H9 (cell line): ENCODE measurements at regions not wholly inside any gene's neighbourhood (a gene's known extent, or its start where the extent isn't known, plus 50 kb on each side); places are given as distances from the start of the nearest gene placed in this dataset.

Source experiments
- DNase-seq: peaks from one replicate; pipeline ENCODE4 v3.0.0-alpha.2; 2017
- H2AFZ ChIP-seq: one replicate; pipeline ENCODE4 v1.6.1; 2013; ENCODE audit warnings: mild to moderate bottlenecking, low read length, control low read depth, moderate library complexity
- H2AK5ac ChIP-seq: 2 replicates; pipeline ENCODE4 v1.6.1; 2013; ENCODE audit warnings: low read length, control low read depth, mixed read lengths; ENCODE audit not compliant: insufficient read length
- H2BK120ac ChIP-seq: one replicate; pipeline ENCODE4 v1.6.1; 2013; ENCODE audit warnings: low read depth, mild to moderate bottlenecking, low read length, control low read depth, inconsistent platforms; ENCODE audit not compliant: poor library complexity, severe bottlenecking
- H2BK12ac ChIP-seq: 2 replicates; pipeline ENCODE4 v1.6.1; 2013; ENCODE audit warnings: low read length, control low read depth, mixed read lengths, low read depth; ENCODE audit not compliant: insufficient read length
- H2BK15ac ChIP-seq: 2 replicates; pipeline ENCODE4 v1.6.1; 2013; ENCODE audit warnings: low read depth, low read length, control low read depth
- H2BK20ac ChIP-seq: one replicate; pipeline ENCODE4 v1.6.1; 2013; ENCODE audit warnings: low read depth, mild to moderate bottlenecking, low read length, control low read depth, inconsistent platforms; ENCODE audit not compliant: poor library complexity, severe bottlenecking
- H2BK5ac ChIP-seq: 2 replicates; pipeline ENCODE4 v1.6.1; 2013; ENCODE audit warnings: low read length, control low read depth, mixed read lengths; ENCODE audit not compliant: insufficient read length
- H3K14ac ChIP-seq: 2 replicates; pipeline ENCODE4 v1.6.1; 2013; ENCODE audit warnings: low read length, control low read depth; ENCODE audit not compliant: insufficient read depth
- H3K18ac ChIP-seq: 2 replicates; pipeline ENCODE4 v1.6.1; 2013; ENCODE audit warnings: low read depth, mild to moderate bottlenecking, mixed read lengths, low read length, control low read depth; ENCODE audit not compliant: insufficient read length
- H3K23ac ChIP-seq: 2 replicates; pipeline ENCODE4 v1.6.1; 2013; ENCODE audit warnings: low read length, control low read depth, mixed read lengths, low read depth; ENCODE audit not compliant: insufficient read length
- H3K23me2 ChIP-seq: 2 replicates; pipeline ENCODE4 v1.6.1; 2013; ENCODE audit warnings: low read depth, mild to moderate bottlenecking, mixed read lengths, low read length, control low read depth; ENCODE audit not compliant: insufficient read length, poor library complexity, severe bottlenecking
- H3K27ac ChIP-seq: 2 replicates; pipeline ENCODE4 v1.5.1; 2013; ENCODE audit warnings: low read length, control low read depth, mixed read lengths, low read depth; ENCODE audit not compliant: insufficient read length
- H3K27me3 ChIP-seq: 2 replicates; pipeline ENCODE4 v1.6.1; 2013; ENCODE audit warnings: low read length, control low read depth, inconsistent platforms; ENCODE audit not compliant: insufficient read depth
- H3K4ac ChIP-seq: 2 replicates; pipeline ENCODE4 v1.6.1; 2013; ENCODE audit warnings: low read depth, mild to moderate bottlenecking, control low read depth, inconsistent platforms, low read length, moderate library complexity
- H3K4me1 ChIP-seq: 2 replicates; pipeline ENCODE4 v1.6.1; 2013; ENCODE audit warnings: low read length, control low read depth, inconsistent platforms; ENCODE audit not compliant: insufficient read depth
- H3K4me2 ChIP-seq: 2 replicates; pipeline ENCODE4 v1.6.1; 2013; ENCODE audit warnings: low read length, control low read depth, mixed read lengths; ENCODE audit not compliant: insufficient read length, insufficient read depth
- H3K56ac ChIP-seq: 2 replicates; pipeline ENCODE4 v1.6.1; 2013; ENCODE audit warnings: low read depth, mild to moderate bottlenecking, mixed read lengths, low read length, control low read depth; ENCODE audit not compliant: insufficient read length
- H3K79me1 ChIP-seq: 2 replicates; pipeline ENCODE4 v1.6.1; 2013; ENCODE audit warnings: low read depth, mild to moderate bottlenecking, moderate library complexity, low read length, control low read depth, inconsistent platforms; ENCODE audit not compliant: insufficient read depth, poor library complexity, severe bottlenecking
- H3K79me2 ChIP-seq: 2 replicates; pipeline ENCODE4 v1.6.1; 2013; ENCODE audit warnings: low read length, control low read depth, inconsistent platforms; ENCODE audit not compliant: insufficient read depth
- H3K9ac ChIP-seq: 2 replicates; pipeline ENCODE4 v1.6.1; 2013; ENCODE audit warnings: low read length, control low read depth, mixed read lengths; ENCODE audit not compliant: insufficient read length; ENCODE audit errors: extremely low read depth
- H3K9me3 ChIP-seq: one replicate; pipeline ENCODE4 v1.6.1; 2013; ENCODE audit warnings: low read depth, low read length, inconsistent platforms; ENCODE audit not compliant: control insufficient read depth
- H3T11ph ChIP-seq: one replicate; pipeline ENCODE4 v1.6.1; 2013; ENCODE audit warnings: mild to moderate bottlenecking, low read length, control low read depth, inconsistent platforms
- H4K20me1 ChIP-seq: one replicate; pipeline ENCODE4 v1.6.1; 2013; ENCODE audit not compliant: control insufficient read depth, insufficient read length, insufficient read depth
- H4K5ac ChIP-seq: 2 replicates; pipeline ENCODE4 v1.6.1; 2013; ENCODE audit warnings: low read depth, mild to moderate bottlenecking, mixed read lengths, low read length, control low read depth; ENCODE audit not compliant: insufficient read length
- H4K8ac ChIP-seq: replicated peaks from 2 replicates; pipeline ENCODE4 v1.6.1; 2013; ENCODE audit warnings: low read length, control low read depth, mixed read lengths, low read depth; ENCODE audit not compliant: insufficient read length
- H4K91ac ChIP-seq: 2 replicates; pipeline ENCODE4 v1.6.1; 2013; ENCODE audit warnings: low read depth, mild to moderate bottlenecking, moderate library complexity, mixed read lengths, low read length, control low read depth; ENCODE audit not compliant: insufficient read length
- H3K27ac Mint-ChIP-seq, 3 experiments: 2 replicates in 2 of 3; 3 replicates in 1 of 3; pipeline ENCODE4 v1.8.0; 2020 to 2021; ENCODE audit warnings: mixed read lengths in 3 of 3, mild to moderate bottlenecking in 1 of 3, moderate library complexity in 1 of 3
- H3K27me3 Mint-ChIP-seq: 2 replicates; pipeline ENCODE4 v1.8.0; 2021; ENCODE audit warnings: low read depth, mild to moderate bottlenecking, moderate library complexity, mixed read lengths
- H3K36me3 Mint-ChIP-seq, 3 experiments: 2 replicates in 2 of 3; 3 replicates in 1 of 3; pipeline ENCODE4 v1.8.0; 2020 to 2021; ENCODE audit warnings: low read depth in 3 of 3, mixed read lengths in 3 of 3; ENCODE audit not compliant: insufficient read depth in 1 of 3
- H3K4me1 Mint-ChIP-seq, 2 experiments: 2 replicates each; pipeline ENCODE4 v1.8.0; 2020; ENCODE audit warnings: mixed read lengths in 2 of 2
- H3K4me3 Mint-ChIP-seq, 2 experiments: 2 replicates in 1 of 2; 3 replicates in 1 of 2; pipeline ENCODE4 v1.8.0; 2020 to 2021; ENCODE audit warnings: mild to moderate bottlenecking in 2 of 2, mixed read lengths in 2 of 2, moderate library complexity in 1 of 2
- H3K9me3 Mint-ChIP-seq, 2 experiments: 2 replicates in 1 of 2; 3 replicates in 1 of 2; pipeline ENCODE4 v1.8.0; 2020; ENCODE audit warnings: mild to moderate bottlenecking in 2 of 2, mixed read lengths in 2 of 2, moderate library complexity in 1 of 2
- CTCF ChIP-seq: fragments of 200-600 bp; sonication (generic); conservative IDR thresholded peaks from 3 replicates; pipeline ENCODE4 v1.8.0; 2021; ENCODE audit warnings: antibody characterized with exemption, mild to moderate bottlenecking
- WGBS: extraction: QIAGEN DNeasy Blood & Tissue Kit; methylation state at CpG from one replicate; pipeline ENCODE4 v1.1.7; 2013; ENCODE audit warnings: missing lambda C conversion rate, low lambda C conversion rate, mixed read lengths; ENCODE audit not compliant: insufficient read length; ENCODE audit errors: extremely low coverage; 5-methylcytosine and 5-hydroxymethylcytosine counted together

GRCh38 chr14:42862114-42862513 lies 1255.4 kb downstream of the LRFN5 start:
- no peak overlapping the region for H2AFZ ChIP-seq
- H3K27me3 Mint-ChIP-seq: no peaks in the 10 kb centered on the region
- no peaks in the 10 kb centered on the region for H3K79me2 ChIP-seq
- H3K4ac ChIP-seq: no peak overlapping the region
- no CpG with 5 or more reads among the region's 3 CpGs for WGBS
- H3K4me1 ChIP-seq: no peaks in the 10 kb centered on the region
- no peak overlapping the region for H2BK5ac ChIP-seq
- H3K9me3 ChIP-seq: no peaks in the 10 kb centered on the region
- no peaks in the 10 kb centered on the region for H3K23me2 ChIP-seq
- H3K56ac ChIP-seq: no peak overlapping the region
- H3K14ac ChIP-seq: no peak overlapping the region
- H2BK20ac ChIP-seq: no peak overlapping the region
- H3K27ac ChIP-seq: no peak overlapping the region
- no peaks in the 10 kb centered on the region for H3K79me1 ChIP-seq
- no peak overlapping the region for H2BK120ac ChIP-seq
- no peaks in the 10 kb centered on the region for H3K36me3 Mint-ChIP-seq
- DNase-seq: no peak
- no peak overlapping the region for H4K8ac ChIP-seq
- H3K27me3 ChIP-seq: no peaks in the 10 kb centered on the region
- no peak overlapping the region for H2BK15ac ChIP-seq
- H3T11ph ChIP-seq: no peak overlapping the region
- no peak overlapping the region for H3K4me3 Mint-ChIP-seq
- H3K18ac ChIP-seq: no peak overlapping the region
- no peak overlapping the region for H2AK5ac ChIP-seq
- H3K23ac ChIP-seq: no peak overlapping the region
- TF ChIP-seq CTCF: no peak
- H4K20me1 ChIP-seq: no peaks in the 10 kb centered on the region
- H4K91ac ChIP-seq: no peak overlapping the region
- peaks cover 0 to 2% of the 10 kb centered on the region in 2 experiments; a peak in 1 of 4 replicates for H3K4me1 Mint-ChIP-seq
- no peak overlapping the region for H4K5ac ChIP-seq
- H3K9ac ChIP-seq: no peak overlapping the region
- H3K27ac Mint-ChIP-seq: no peak overlapping the region
- H3K9me3 Mint-ChIP-seq: no peaks in the 10 kb centered on the region
- no peak overlapping the region for H2BK12ac ChIP-seq
- H3K4me2 ChIP-seq: no peak overlapping the region
